Common myeloid progenitor, CD34-positive (primary cell): ENCODE measurements at regions not wholly inside any gene's neighbourhood (a gene's known extent, or its start where the extent isn't known, plus 50 kb on each side); places are given as distances from the start of the nearest gene placed in this dataset.

ENCODE experiments used
- CTCF ChIA-PET: fragments of 350-600 bp; sonication (Branson Sonifier 250); formaldehyde crosslinking; loops from one replicate; lab custom pipeline; 2021; ENCODE audit warnings: antibody characterized with exemption; lab: Charles Lee
- POLR2A ChIA-PET: fragments of 350-600 bp; sonication (Branson Sonifier 250); formaldehyde crosslinking; loops from one replicate; lab custom pipeline; 2021; ENCODE audit warnings: antibody characterized with exemption; lab: Charles Lee
- DNase-seq, 3 donors: peaks; one replicate each; pipeline versions ENCODE4 v3.0.0 to v3.0.0-alpha.2; 2013
- H3K27ac ChIP-seq, 2 experiments: 1 replicate in 1 of 2; 2 replicates in 1 of 2; pipeline ENCODE4 v1.7.0; 2013; ENCODE audit warnings: inconsistent platforms in 2 of 2, low read length in 2 of 2, mild to moderate bottlenecking in 2 of 2, low read depth in 1 of 2, moderate library complexity in 1 of 2; ENCODE audit not compliant: severe bottlenecking in 2 of 2, insufficient read depth in 1 of 2, poor library complexity in 1 of 2
- H3K27me3 ChIP-seq, 5 experiments: replicated peaks in 2 of 5; 1 replicate in 3 of 5; 2 replicates in 2 of 5; pipeline versions ENCODE4 v1.6.1 to v1.7.0; 2013; ENCODE audit warnings: low read length in 4 of 5, mild to moderate bottlenecking in 2 of 5, moderate library complexity in 2 of 5, inconsistent platforms in 1 of 5; ENCODE audit not compliant: insufficient read depth in 5 of 5, control insufficient read depth in 4 of 5
- H3K36me3 ChIP-seq, 4 experiments: 1 replicate in 2 of 4; 2 replicates in 2 of 4; pipeline versions ENCODE4 v1.6.1 to v1.7.0; 2013; ENCODE audit warnings: low read length in 3 of 4, control low read depth in 1 of 4, mild to moderate bottlenecking in 1 of 4; ENCODE audit not compliant: control insufficient read depth in 4 of 4, insufficient read depth in 4 of 4
- H3K4me1 ChIP-seq, 4 experiments: 1 replicate in 3 of 4; 2 replicates in 1 of 4; pipeline versions ENCODE4 v1.6.1 to v1.7.1; 2013; ENCODE audit warnings: low read length in 3 of 4, mild to moderate bottlenecking in 3 of 4, control low read depth in 1 of 4, inconsistent platforms in 1 of 4, moderate library complexity in 1 of 4; ENCODE audit not compliant: control insufficient read depth in 4 of 4, insufficient read depth in 4 of 4; ENCODE audit errors: control extremely low read depth in 1 of 4
- H3K4me3 ChIP-seq, 7 experiments: 1 replicate in 4 of 7; 2 replicates in 3 of 7; pipeline versions ENCODE4 v1.5.1 to v1.7.0; 2013; ENCODE audit warnings: mild to moderate bottlenecking in 7 of 7, low read length in 6 of 7, moderate library complexity in 6 of 7, inconsistent platforms in 2 of 7, low read depth in 2 of 7, control low read depth in 1 of 7; ENCODE audit not compliant: insufficient read depth in 4 of 7, control insufficient read depth in 1 of 7; ENCODE audit errors: extremely low read depth in 1 of 7
- H3K9me3 ChIP-seq, 5 experiments: 1 replicate in 4 of 5; 2 replicates in 1 of 5; pipeline versions ENCODE4 v1.6.1 to v1.7.1; 2013; ENCODE audit warnings: low read length in 4 of 5, mild to moderate bottlenecking in 2 of 5, inconsistent platforms in 1 of 5, low read depth in 1 of 5, moderate library complexity in 1 of 5; ENCODE audit not compliant: control insufficient read depth in 4 of 5, insufficient read depth in 2 of 5; ENCODE audit errors: control extremely low read depth in 1 of 5
- WGBS: methylation state at CpG from one replicate; pipeline ENCODE4 v1.1.5; 2013; ENCODE audit not compliant: insufficient coverage; 5-methylcytosine and 5-hydroxymethylcytosine counted together

- POLR2A ChIA-PET: no interaction called here
- Histone ChIP-seq H3K36me3 (no peaks in the 10 kb centered on the region), H3K4me1 (peaks cover 0 to 9% (median 0%) of the 10 kb centered on the region in 4 experiments), H3K27me3 (no peaks in the 10 kb centered on the region), H3K9me3 (no peaks in the 10 kb centered on the region), H3K4me3 (no peak overlapping the region), H3K27ac (no peak overlapping the region)
- CTCF ChIA-PET: interaction anchor here (1.6 to 1.8 kb wide), 3 partner anchors 9 to 47 kb away, joined by 3 to 4 read pairs (median 4); no protein-coding TSS in a partner anchor
- 94% methylated on average over 2 of the region's 2 CpGs for WGBS
- no peak for DNase-seq
Observed at GRCh38 chr4:41396214-41396613, 139.5 kb downstream of the UCHL1 start.

- H3K9me3 ChIP-seq: no peaks in the 10 kb centered on the region
- POLR2A ChIA-PET: no interaction called here
- no peaks in the 10 kb centered on the region for H3K27me3 ChIP-seq
- WGBS: 90% methylated on average over 1 of the region's 2 CpGs
- no peak for DNase-seq
- H3K27ac ChIP-seq: no peak overlapping the region
- H3K4me1 ChIP-seq: peaks cover 0 to 9% (median 0%) of the 10 kb centered on the region in 4 experiments
- H3K4me3 ChIP-seq: no peak overlapping the region
- CTCF ChIA-PET: interaction anchor here (1.2 to 1.8 kb wide), 4 partner anchors 8 to 46 kb away, joined by 3 to 4 read pairs (median 4); no protein-coding TSS in a partner anchor
- H3K36me3 ChIP-seq: no peaks in the 10 kb centered on the region
Observed at GRCh38 chr4:41396869-41397268, 140.1 kb downstream of the UCHL1 start.

- ChIA-PET POLR2A (interaction anchor here (0.7 kb wide), 1 partner anchor 9 kb away, joined by 6 read pairs; no protein-coding TSS in a partner anchor), CTCF (no interaction called here)
- Histone ChIP-seq H3K9me3 (no peaks in the 10 kb centered on the region), H3K27me3 (no peaks in the 10 kb centered on the region), H3K36me3 (no peaks in the 10 kb centered on the region), H3K27ac (no peak overlapping the region), H3K4me1 (peaks cover 0 to 9% (median 0%) of the 10 kb centered on the region in 4 experiments), H3K4me3 (no peak overlapping the region)
- WGBS: no CpG with 5 or more reads among the region's 1 CpG
- DNase-seq: no peak
Observed at GRCh38 chr4:41399231-41399630, 138.7 kb upstream of the LIMCH1 start.

GRCh38 chr4:41400296-41400695 is 137.7 kb upstream of the LIMCH1 start:
- DNase-seq: no peak
- no peaks in the 10 kb centered on the region for H3K9me3 ChIP-seq
- H3K36me3 ChIP-seq: no peaks in the 10 kb centered on the region
- H3K4me1 ChIP-seq: peaks cover 0 to 5% (median 0%) of the 10 kb centered on the region in 4 experiments
- no peak overlapping the region for H3K27ac ChIP-seq
- CTCF ChIA-PET: no interaction called here
- WGBS: 100% methylated on average over 1 of the region's 2 CpGs
- H3K4me3 ChIP-seq: no peak overlapping the region
- POLR2A ChIA-PET: no interaction called here
- H3K27me3 ChIP-seq: no peaks in the 10 kb centered on the region

- 83% methylated on average over 4 of the region's 4 CpGs for WGBS
- CTCF ChIA-PET: interaction anchor here (1.1 to 1.2 kb wide), 3 partner anchors 9 to 40 kb away, joined by 3 to 4 read pairs (median 3); no protein-coding TSS in a partner anchor
Observed at GRCh38 chr4:41405464-41406112, 132.4 kb upstream of the LIMCH1 start.

GRCh38 chr4:41406113-41406516 is 131.8 kb upstream of the LIMCH1 start:
- peak in 1 of 3 donors; percentile 35 for DNase-seq
- Histone ChIP-seq H3K9me3 (no peaks in the 10 kb centered on the region), H3K36me3 (no peaks in the 10 kb centered on the region), H3K27me3 (no peaks in the 10 kb centered on the region), H3K27ac (no peak overlapping the region), H3K4me3 (no peak overlapping the region), H3K4me1 (peaks cover 0 to 12% (median 0%) of the 10 kb centered on the region in 4 experiments)
- WGBS: no CpG with 5 or more reads among the region's 1 CpG
- ChIA-PET POLR2A (no interaction called here), CTCF (interaction anchor here (0.8 to 1.2 kb wide), 4 partner anchors 10 to 209 kb away, joined by 3 to 4 read pairs (median 3); no protein-coding TSS in a partner anchor)

More at GRCh38 chr4:41405464-41406112, 132.4 kb upstream of the LIMCH1 start:
- Histone ChIP-seq H3K9me3 (no peaks in the 10 kb centered on the region), H3K27ac (no peak overlapping the region), H3K27me3 (no peaks in the 10 kb centered on the region), H3K4me1 (peaks cover 0 to 12% (median 0%) of the 10 kb centered on the region in 4 experiments), H3K36me3 (no peaks in the 10 kb centered on the region), H3K4me3 (no peak overlapping the region)
- POLR2A ChIA-PET: no interaction called here
- DNase-seq: no peak

GRCh38 chr4:41408150-41408549 is 129.8 kb upstream of the LIMCH1 start:
- Histone ChIP-seq H3K9me3 (no peaks in the 10 kb centered on the region), H3K27ac (no peak overlapping the region), H3K36me3 (no peaks in the 10 kb centered on the region), H3K27me3 (no peaks in the 10 kb centered on the region), H3K4me3 (no peak overlapping the region), H3K4me1 (peaks cover under 1 to 28% (median 5%) of the 10 kb centered on the region in 4 experiments)
- 71% methylated on average over 1 of the region's 1 CpG for WGBS
- ChIA-PET POLR2A (no interaction called here), CTCF (no interaction called here)
- no peak for DNase-seq
